B cell (primary cell): ENCODE measurements at regions not wholly inside any gene's neighbourhood (a gene's known extent, or its start where the extent isn't known, plus 50 kb on each side); places are given as distances from the start of the nearest gene placed in this dataset.

Source experiments
- ATAC-seq: fragments of 200-7000 bp; cut with Tn5 transposase; one replicate; pipeline ENCODE4 v1.10.0; 2021; ENCODE audit warnings: low read depth, mild to moderate bottlenecking, moderate number of reproducible peaks, moderate library complexity
- CTCF ChIA-PET: fragments of 350-600 bp; sonication (Branson Sonifier 250); formaldehyde crosslinking; loops from one replicate; lab custom pipeline; 2021; ENCODE audit warnings: antibody characterized with exemption, inconsistent platforms; lab: Charles Lee
- POLR2A ChIA-PET: fragments of 350-600 bp; sonication (Branson Sonifier 250); formaldehyde crosslinking; loops from one replicate; lab custom pipeline; 2021; ENCODE audit warnings: antibody characterized with exemption; lab: Charles Lee
- DNase-seq: peaks from one replicate; pipeline ENCODE4 v3.0.0; 2013
- H2AFZ ChIP-seq: 2 replicates; pipeline ENCODE4 v1.6.1; 2012; ENCODE audit warnings: mild to moderate bottlenecking, low read depth, low read length; ENCODE audit not compliant: insufficient read depth, poor library complexity, severe bottlenecking
- H3K27ac ChIP-seq, 2 donors: 1 replicate in 1 of 2; 2 replicates in 1 of 2; pipeline ENCODE4 v1.5.1; 2012 to 2013; ENCODE audit warnings: low read length in 2 of 2, mild to moderate bottlenecking in 2 of 2, moderate library complexity in 1 of 2
- H3K27me3 ChIP-seq, 4 experiments: fragments of 200-600 bp in 1 of 4; sonication (generic) in 1 of 4; replicated peaks in 1 of 4; 1 replicate in 2 of 4; 2 replicates in 2 of 4; pipeline versions ENCODE4 v1.6.1 to v1.7.0; 2013 to 2016; ENCODE audit warnings: low read length in 3 of 4, mild to moderate bottlenecking in 2 of 4, mixed read lengths in 1 of 4, moderate library complexity in 1 of 4; ENCODE audit not compliant: insufficient read depth in 4 of 4, control insufficient read depth in 3 of 4; ENCODE audit errors: control extremely low read depth in 1 of 4
- H3K36me3 ChIP-seq, 2 experiments: replicated peaks in 1 of 2; 1 replicate in 1 of 2; 2 replicates in 1 of 2; pipeline versions ENCODE4 v1.6.1 to v1.7.1; 2013; ENCODE audit warnings: low read length in 1 of 2; ENCODE audit not compliant: insufficient read depth in 2 of 2, control insufficient read depth in 1 of 2; ENCODE audit errors: control extremely low read depth in 1 of 2, extremely low read depth in 1 of 2
- H3K4me1 ChIP-seq, 2 donors: fragments of 200-600 bp in 1 of 2; sonication (generic) in 1 of 2; 1 replicate in 1 of 2; 2 replicates in 1 of 2; pipeline versions ENCODE4 v1.5.1 to v1.6.1; 2013 to 2017; ENCODE audit warnings: low read length in 2 of 2; ENCODE audit not compliant: control insufficient read depth in 2 of 2, insufficient read depth in 2 of 2
- H3K4me2 ChIP-seq: replicated peaks from 2 replicates; pipeline ENCODE3; 2012; ENCODE audit warnings: mild to moderate bottlenecking, low read depth, low read length; ENCODE audit not compliant: poor library complexity, severe bottlenecking
- H3K4me3 ChIP-seq, 5 experiments: fragments of 200-600 bp in 1 of 5; sonication (generic) in 1 of 5; 1 replicate in 3 of 5; 2 replicates in 2 of 5; pipeline versions ENCODE4 v1.5.1 to v1.7.0; 2011 to 2016; ENCODE audit warnings: low read length in 4 of 5, mild to moderate bottlenecking in 4 of 5, low read depth in 2 of 5, control low read depth in 1 of 5, moderate library complexity in 1 of 5; ENCODE audit not compliant: insufficient read depth in 1 of 5; ENCODE audit errors: control extremely low read depth in 1 of 5, extremely low read depth in 1 of 5
- H3K79me2 ChIP-seq: fragments of 200-600 bp; sonication (generic); one replicate; pipeline ENCODE4 v1.6.0; 2016; ENCODE audit warnings: low read length; ENCODE audit not compliant: control insufficient read depth, insufficient read depth
- H3K9ac ChIP-seq: fragments of 200-600 bp; sonication (generic); 2 replicates; pipeline ENCODE4 v1.6.1; 2017; ENCODE audit warnings: mild to moderate bottlenecking, low read length, moderate library complexity
- H3K9me3 ChIP-seq, 3 donors: one replicate each; pipeline versions ENCODE4 v1.6.1 to v1.7.1; 2013; ENCODE audit warnings: low read length in 2 of 3; ENCODE audit not compliant: control insufficient read depth in 2 of 3, insufficient read depth in 1 of 3; ENCODE audit errors: control extremely low read depth in 1 of 3
- H4K20me1 ChIP-seq: 2 replicates; pipeline ENCODE4 v1.6.0; 2012; ENCODE audit warnings: mild to moderate bottlenecking, low read length; ENCODE audit not compliant: insufficient read depth, control insufficient read depth, poor library complexity, severe bottlenecking
- H3K27ac Mint-ChIP-seq: one replicate; pipeline ENCODE4 v1.8.0; 2021; ENCODE audit warnings: mixed read lengths
- H3K27me3 Mint-ChIP-seq: one replicate; pipeline ENCODE4 v1.8.0; 2021; ENCODE audit warnings: mixed read lengths
- H3K4me1 Mint-ChIP-seq: one replicate; pipeline ENCODE4 v1.8.0; 2021; ENCODE audit warnings: mixed read lengths
- H3K4me3 Mint-ChIP-seq: one replicate; pipeline ENCODE4 v1.8.0; 2021; ENCODE audit warnings: mixed read lengths
- H3K9me3 Mint-ChIP-seq: one replicate; pipeline ENCODE4 v1.8.0; 2022; ENCODE audit warnings: mixed read lengths; ENCODE audit not compliant: insufficient read depth
- CTCF ChIP-seq: fragments of 200-600 bp; IDR thresholded peaks from one replicate; pipeline ENCODE4 v1.8.0; 2022; ENCODE audit warnings: antibody characterized with exemption, mild to moderate bottlenecking
- EZH2 ChIP-seq: IDR thresholded peaks from 2 replicates; pipeline ENCODE4 v1.6.1; 2012; ENCODE audit warnings: borderline replicate concordance, low read depth, mild to moderate bottlenecking, moderate library complexity, low read length; ENCODE audit not compliant: insufficient read depth, poor library complexity, severe bottlenecking
- WGBS: methylation state at CpG from one replicate; pipeline ENCODE4 v1.1.5; 2013; ENCODE audit warnings: missing lambda C conversion rate; ENCODE audit not compliant: insufficient coverage; 5-methylcytosine and 5-hydroxymethylcytosine counted together
- intact Hi-C: fragments of 100-400 bp; cut with micrococcal nuclease; formaldehyde crosslinking; loops from one replicate; pipeline ENCODE4 v1.10.0; 2022

- WGBS, result 100% methylated on average over 1 of the region's 2 CpGs
Measured at GRCh38 chr5:12885018-12885417, 980.8 kb upstream of the CTNND2 start.

GRCh38 chr5:12883395-12883794, 979.1 kb upstream of the CTNND2 start:
- H3K4me3 ChIP-seq, result no peak overlapping the region
- 83% methylated on average over 5 of the region's 5 CpGs for WGBS
- no peak for DNase-seq

More at GRCh38 chr5:12885018-12885417, 980.8 kb upstream of the CTNND2 start:
- no peak overlapping the region for H3K27ac ChIP-seq
- H3K4me3 Mint-ChIP-seq, result no peak overlapping the region
- H3K9me3 ChIP-seq, result no peaks in the 10 kb centered on the region
- no peaks in the 10 kb centered on the region for H3K27me3 Mint-ChIP-seq
- ChIA-PET POLR2A (no interaction called here), CTCF (no interaction called here)
- TF ChIP-seq EZH2 (no peak), CTCF (no peak)
- H3K4me2 ChIP-seq, result no peak overlapping the region
- H3K36me3 ChIP-seq, result no peaks in the 10 kb centered on the region
- H3K27ac Mint-ChIP-seq, result no peak overlapping the region
- H3K4me1 ChIP-seq, result no peaks in the 10 kb centered on the region
- no peaks in the 10 kb centered on the region for H4K20me1 ChIP-seq
- H2AFZ ChIP-seq, result no peak overlapping the region
- peaks cover 2% of the 10 kb centered on the region for H3K9me3 Mint-ChIP-seq
- H3K27me3 ChIP-seq, result no peaks in the 10 kb centered on the region
- no peak overlapping the region for H3K9ac ChIP-seq
- no peaks in the 10 kb centered on the region for H3K4me1 Mint-ChIP-seq
- H3K79me2 ChIP-seq, result no peaks in the 10 kb centered on the region
- H3K4me3 ChIP-seq, result no peak overlapping the region
- DNase-seq, result no peak
- ATAC-seq, result no peak
- intact Hi-C loops, result no loop called here

More at GRCh38 chr5:12883395-12883794, 979.1 kb upstream of the CTNND2 start:
- H3K4me1 Mint-ChIP-seq, result no peaks in the 10 kb centered on the region
- Histone ChIP-seq H3K9ac (no peak overlapping the region), H3K4me2 (no peak overlapping the region), H3K27me3 (no peaks in the 10 kb centered on the region), H3K4me1 (no peaks in the 10 kb centered on the region), H2AFZ (no peak overlapping the region), H3K79me2 (no peaks in the 10 kb centered on the region), H4K20me1 (no peaks in the 10 kb centered on the region), H3K36me3 (no peaks in the 10 kb centered on the region), H3K27ac (no peak overlapping the region), H3K9me3 (no peaks in the 10 kb centered on the region)
- intact Hi-C loops, result no loop called here
- no peak for ATAC-seq
- H3K9me3 Mint-ChIP-seq, result peaks cover 2% of the 10 kb centered on the region
- CTCF ChIA-PET, result no interaction called here
- TF ChIP-seq CTCF (no peak), EZH2 (no peak)
- no peak overlapping the region for H3K27ac Mint-ChIP-seq
- POLR2A ChIA-PET, result no interaction called here
- H3K4me3 Mint-ChIP-seq, result no peak overlapping the region
- no peaks in the 10 kb centered on the region for H3K27me3 Mint-ChIP-seq
